HG03354 (cell line): ENCODE measurements at regions not wholly inside any gene's neighbourhood (a gene's known extent, or its start where the extent isn't known, plus 50 kb on each side); places are given as distances from the start of the nearest gene placed in this dataset.
"Not testable (repeated sequence)": the region's sequence is repeated elsewhere in the genome, so short reads cannot be mapped to it uniquely, and the experiment has no call there.

Experiments used
- ATAC-seq: cut with Tn5 transposase; IDR thresholded peaks from one replicate; pipeline ENCODE4 v1.9.1; 2021; ENCODE audit warnings: mild to moderate bottlenecking; ENCODE audit not compliant: unreplicated experiment, poor library complexity, severe bottlenecking

- ATAC-seq, result no peak
Measured at GRCh38 chr2:216992056-216992675, 132.3 kb upstream of the TNP1 start.

GRCh38 chr2:216991563-216991962, 131.7 kb upstream of the TNP1 start:
- no peak for ATAC-seq

GRCh38 chr2:216989340-216990129, 129.7 kb upstream of the TNP1 start:
- no peak for ATAC-seq

- ATAC-seq, result no peak
Measured at GRCh38 chr2:216987252-216987821, 127.5 kb upstream of the TNP1 start.

GRCh38 chr2:216985658-216986141, 125.8 kb upstream of the TNP1 start:
- no peak for ATAC-seq

- ATAC-seq, result no peak
Measured at GRCh38 chr2:216984937-216985336, 125.1 kb upstream of the TNP1 start.

- ATAC-seq, result not testable (repeated sequence)
Measured at GRCh38 chr2:216981951-216982350, 122.1 kb upstream of the TNP1 start.

- ATAC-seq, result not testable (repeated sequence)
Measured at GRCh38 chr2:216980510-216980909, 120.6 kb upstream of the TNP1 start.

GRCh38 chr2:216974321-216975302, 114.7 kb upstream of the TNP1 start:
- no peak for ATAC-seq

- no peak for ATAC-seq
Measured at GRCh38 chr2:216971593-216971992, 111.7 kb upstream of the TNP1 start.

GRCh38 chr2:216970359-216970915, 110.6 kb upstream of the TNP1 start:
- ATAC-seq, result no peak

- no peak for ATAC-seq
Measured at GRCh38 chr2:216967889-216968288, 108.0 kb upstream of the TNP1 start.

GRCh38 chr2:216960671-216961268, 100.9 kb upstream of the TNP1 start:
- no peak for ATAC-seq

- ATAC-seq, result no peak
Measured at GRCh38 chr2:216959433-216959832, 99.6 kb upstream of the TNP1 start.

- ATAC-seq, result no peak
Measured at GRCh38 chr2:216956820-216957493, 97.1 kb upstream of the TNP1 start.

- no peak for ATAC-seq
Measured at GRCh38 chr2:216951171-216951570, 91.3 kb upstream of the TNP1 start.

GRCh38 chr2:216950547-216950946, 90.7 kb upstream of the TNP1 start:
- ATAC-seq, result no peak

GRCh38 chr2:216949700-216950413, 90.0 kb upstream of the TNP1 start:
- no peak for ATAC-seq
